H1 (cell line): ENCODE measurements at regions not wholly inside any gene's neighbourhood (a gene's known extent, or its start where the extent isn't known, plus 50 kb on each side); places are given as distances from the start of the nearest gene placed in this dataset.

Experiments used
- CTCF ChIA-PET: fragments of 300-600 bp; sonication (Branson Sonifier 250); formaldehyde crosslinking; loops from one replicate; lab custom pipeline; 2021; ENCODE audit not compliant: partially characterized antibody; lab: Charles Lee
- POLR2A ChIA-PET: fragments of 300-600 bp; sonication (Branson Sonifier 250); formaldehyde crosslinking; loops from one replicate; lab custom pipeline; 2021; ENCODE audit warnings: inconsistent platforms; ENCODE audit not compliant: partially characterized antibody; lab: Charles Lee
- DNase-seq, 2 experiments: peaks; one replicate each; pipeline versions ENCODE4 v3.0.0 to v3.0.0-alpha.2; 2010 to 2022; ENCODE audit warnings: low spot score in 2 of 2, low read depth in 1 of 2, mixed read lengths in 1 of 2
- FAIRE-seq: peaks from 2 replicates; lab custom pipeline; 2011; peaks lifted over from hg19 to GRCh38; lab: Jason Lieb, UNC
- H2AFZ ChIP-seq: 2 replicates; pipeline ENCODE4 v1.8.1; 2012; ENCODE audit warnings: low read length, inconsistent platforms
- H2AK5ac ChIP-seq: 2 replicates; pipeline ENCODE4 v1.6.1; 2013; ENCODE audit warnings: low read depth, low read length
- H2BK120ac ChIP-seq: replicated peaks from 2 replicates; pipeline ENCODE3; 2013; ENCODE audit warnings: low read depth, low read length, inconsistent platforms
- H2BK12ac ChIP-seq: 2 replicates; pipeline ENCODE4 v1.6.1; 2013; ENCODE audit warnings: low read depth, low read length
- H2BK15ac ChIP-seq: 2 replicates; pipeline ENCODE4 v1.6.1; 2013; ENCODE audit warnings: low read length
- H2BK20ac ChIP-seq: 2 replicates; pipeline ENCODE4 v1.6.1; 2013; ENCODE audit warnings: low read length
- H2BK5ac ChIP-seq: 2 replicates; pipeline ENCODE4 v1.6.1; 2013; ENCODE audit warnings: low read depth, low read length
- H3K14ac ChIP-seq: 2 replicates; pipeline ENCODE4 v1.6.1; 2013; ENCODE audit warnings: inconsistent platforms; ENCODE audit not compliant: insufficient read length
- H3K18ac ChIP-seq: 2 replicates; pipeline ENCODE4 v1.6.1; 2013; ENCODE audit warnings: low read length; ENCODE audit errors: extremely low read depth
- H3K23ac ChIP-seq: 2 replicates; pipeline ENCODE4 v1.6.1; 2013; ENCODE audit warnings: inconsistent platforms; ENCODE audit not compliant: insufficient read length
- H3K23me2 ChIP-seq: 2 replicates; pipeline ENCODE4 v1.6.1; 2013; ENCODE audit warnings: low read depth, low read length
- H3K27ac ChIP-seq: 2 replicates; pipeline ENCODE4 v1.6.1; 2011; ENCODE audit warnings: low read depth, low read length, inconsistent platforms
- H3K27me3 ChIP-seq, 4 experiments: replicated peaks in 1 of 4; 1 replicate in 1 of 4; 2 replicates in 3 of 4; pipeline versions ENCODE4 v1.6.1 to v1.8.1; 2011 to 2013; ENCODE audit warnings: low read length in 3 of 4, mild to moderate bottlenecking in 3 of 4, inconsistent platforms in 2 of 4, mixed read lengths in 2 of 4, moderate library complexity in 1 of 4; ENCODE audit not compliant: control insufficient read depth in 3 of 4, insufficient read depth in 3 of 4; ENCODE audit errors: extremely low read depth in 1 of 4
- H3K36me3 ChIP-seq, 4 experiments: 2 replicates each; pipeline versions ENCODE4 v1.6.1 to v1.8.1; 2011 to 2013; ENCODE audit warnings: mild to moderate bottlenecking in 4 of 4, low read length in 3 of 4, moderate library complexity in 2 of 4, control low read depth in 1 of 4, inconsistent platforms in 1 of 4; ENCODE audit not compliant: insufficient read depth in 4 of 4, control insufficient read depth in 2 of 4
- H3K4ac ChIP-seq: replicated peaks from 2 replicates; pipeline ENCODE3; 2013; ENCODE audit warnings: low read length, low read depth, mixed read lengths, inconsistent platforms; ENCODE audit not compliant: insufficient read length
- H3K4me1 ChIP-seq, 4 experiments: replicated peaks in 1 of 4; 1 replicate in 1 of 4; 2 replicates in 3 of 4; pipeline versions ENCODE4 v1.6.1 to v1.8.1; 2011 to 2013; ENCODE audit warnings: low read length in 3 of 4, inconsistent platforms in 2 of 4, mixed read lengths in 1 of 4; ENCODE audit not compliant: insufficient read depth in 4 of 4, control insufficient read depth in 3 of 4
- H3K4me2 ChIP-seq, 2 experiments: 2 replicates each; pipeline versions ENCODE4 v1.6.1 to v1.8.1; 2011 to 2013; ENCODE audit warnings: low read depth in 2 of 2, low read length in 2 of 2, control low read depth in 1 of 2, inconsistent platforms in 1 of 2, mild to moderate bottlenecking in 1 of 2; ENCODE audit not compliant: insufficient read depth in 1 of 2
- H3K4me3 ChIP-seq, 4 experiments: fragments of 200-600, 300-600 bp in 1 of 4; sonication (generic), shearing (Covaris generic), sonication (Bioruptor Twin) in 1 of 4; 2 replicates each; pipeline versions ENCODE4 v1.5.1 to v1.8.1; 2011 to 2016; ENCODE audit warnings: low read length in 4 of 4, low read depth in 3 of 4, control low read depth in 2 of 4, inconsistent platforms in 2 of 4, mild to moderate bottlenecking in 2 of 4, mixed read lengths in 1 of 4, moderate library complexity in 1 of 4; ENCODE audit not compliant: insufficient read depth in 2 of 4; ENCODE audit errors: extremely low read depth in 1 of 4
- H3K56ac ChIP-seq: replicated peaks from 2 replicates; pipeline ENCODE3; 2013; ENCODE audit warnings: low read depth, mild to moderate bottlenecking, mixed read lengths, low read length, inconsistent platforms; ENCODE audit not compliant: insufficient read length
- H3K79me1 ChIP-seq: 2 replicates; pipeline ENCODE4 v1.6.1; 2013; ENCODE audit warnings: low read depth, low read length, control low read depth
- H3K79me2 ChIP-seq, 2 experiments: 2 replicates each; pipeline versions ENCODE4 v1.6.1 to v1.8.1; 2012 to 2013; ENCODE audit warnings: low read length in 2 of 2, mild to moderate bottlenecking in 2 of 2, inconsistent platforms in 1 of 2; ENCODE audit not compliant: insufficient read depth in 2 of 2, control insufficient read depth in 1 of 2
- H3K9ac ChIP-seq, 4 experiments: replicated peaks in 1 of 4; 1 replicate in 1 of 4; 2 replicates in 3 of 4; pipeline versions ENCODE4 v1.6.1 to v1.8.1; 2011 to 2013; ENCODE audit warnings: low read depth in 3 of 4, low read length in 3 of 4, control low read depth in 2 of 4, mild to moderate bottlenecking in 2 of 4, moderate library complexity in 2 of 4, inconsistent platforms in 1 of 4; ENCODE audit errors: extremely low read depth in 1 of 4
- H3K9me3 ChIP-seq, 2 experiments: 2 replicates each; pipeline versions ENCODE4 v1.6.1 to v1.8.1; 2012 to 2013; ENCODE audit warnings: mild to moderate bottlenecking in 2 of 2, moderate library complexity in 2 of 2, control low read depth in 1 of 2, inconsistent platforms in 1 of 2, low read depth in 1 of 2, low read length in 1 of 2, mixed read lengths in 1 of 2; ENCODE audit not compliant: insufficient read depth in 2 of 2
- H4K20me1 ChIP-seq, 2 experiments: replicated peaks in 1 of 2; 2 replicates each; pipeline versions ENCODE3 to v1.8.1; 2011 to 2013; ENCODE audit warnings: inconsistent platforms in 2 of 2, low read length in 2 of 2, mild to moderate bottlenecking in 1 of 2; ENCODE audit not compliant: insufficient read depth in 2 of 2, control insufficient read depth in 1 of 2
- H4K5ac ChIP-seq: 2 replicates; pipeline ENCODE4 v1.6.1; 2013; ENCODE audit warnings: low read length, low read depth, mixed read lengths, inconsistent platforms; ENCODE audit not compliant: insufficient read length
- H4K8ac ChIP-seq: 2 replicates; pipeline ENCODE4 v1.8.0; 2013; ENCODE audit warnings: mild to moderate bottlenecking, moderate library complexity, low read length, inconsistent platforms; ENCODE audit not compliant: insufficient read depth; ENCODE audit errors: extremely low read depth
- H4K91ac ChIP-seq: replicated peaks from 2 replicates; pipeline ENCODE3; 2013; ENCODE audit warnings: low read length, mixed read lengths, inconsistent platforms; ENCODE audit not compliant: insufficient read length
- CREB1 ChIP-seq: IDR thresholded peaks from 2 replicates; pipeline ENCODE4 v1.6.1; 2012; ENCODE audit warnings: inconsistent platforms
- KDM1A ChIP-seq: fragments of 200-600, 300-600 bp; sonication (generic); IDR thresholded peaks from 2 replicates; pipeline ENCODE4 v1.7.1; 2016; ENCODE audit warnings: mild to moderate bottlenecking, low read length, borderline replicate concordance
- SP2 ChIP-seq: IDR thresholded peaks from 2 replicates; pipeline ENCODE4 v1.6.1; 2012; ENCODE audit warnings: mild to moderate bottlenecking, low read length, inconsistent platforms

DNA sequence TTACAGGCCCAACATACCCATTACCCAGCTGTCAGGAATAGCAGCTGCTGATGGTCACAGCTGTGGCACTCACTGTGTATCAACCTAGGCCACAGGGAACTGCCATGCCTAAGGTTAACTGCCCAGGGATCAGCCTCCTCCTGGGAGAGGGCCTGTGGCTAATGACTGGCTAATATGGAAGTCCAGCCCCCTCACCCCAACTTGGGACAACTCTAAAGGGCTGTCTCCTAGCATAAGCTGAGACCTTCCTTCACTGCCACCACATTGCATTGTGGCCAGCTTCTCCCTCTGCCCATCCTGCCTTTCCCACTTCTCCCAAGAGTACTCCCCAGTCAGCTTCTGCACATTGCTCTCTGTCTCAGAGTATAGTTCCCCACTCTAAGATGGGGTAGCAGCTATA, 316.5 kb downstream of the SMAD2 start:
- no peak overlapping the region for H2AK5ac ChIP-seq
- FAIRE-seq (no peak), DNase-seq (peak in 1 of 2 experiments; percentile 32)
- H3K27me3 ChIP-seq = no peaks in the 10 kb centered on the region
- H3K4ac ChIP-seq = no peak overlapping the region
- no peaks in the 10 kb centered on the region for H3K79me1 ChIP-seq
- H3K9ac ChIP-seq = no peak overlapping the region
- no peak overlapping the region for H3K14ac ChIP-seq
- no peaks in the 10 kb centered on the region for H3K36me3 ChIP-seq
- no peak overlapping the region for H3K4me2 ChIP-seq
- no peak overlapping the region for H4K5ac ChIP-seq
- no peaks in the 10 kb centered on the region for H4K20me1 ChIP-seq
- H4K8ac ChIP-seq = no peak overlapping the region
- POLR2A ChIA-PET = no interaction called here
- no peak overlapping the region for H3K23ac ChIP-seq
- H2BK120ac ChIP-seq = no peak overlapping the region
- H2BK5ac ChIP-seq = no peak overlapping the region
- no peak overlapping the region for H2BK12ac ChIP-seq
- H4K91ac ChIP-seq = no peak overlapping the region
- peaks cover 0 to 3% (median 0%) of the 10 kb centered on the region in 4 experiments; a peak in 1 of 7 replicates for H3K4me1 ChIP-seq
- H2BK20ac ChIP-seq = no peak overlapping the region
- CTCF ChIA-PET = interaction anchor here (1.1 to 2.6 kb wide), 5 partner anchors 16 to 137 kb away, joined by 3 to 12 read pairs (median 4); no protein-coding TSS in a partner anchor
- H2BK15ac ChIP-seq = no peak overlapping the region
- H2AFZ ChIP-seq = no peak overlapping the region
- TF ChIP-seq KDM1A (no peak), SP2 (no peak), CREB1 (no peak)
- H3K18ac ChIP-seq = no peak overlapping the region
- H3K9me3 ChIP-seq = no peaks in the 10 kb centered on the region
- H3K79me2 ChIP-seq = no peaks in the 10 kb centered on the region
- H3K56ac ChIP-seq = no peak overlapping the region
- no peak overlapping the region for H3K27ac ChIP-seq
- H3K4me3 ChIP-seq = no peak overlapping the region
- H3K23me2 ChIP-seq = no peaks in the 10 kb centered on the region
